Kidney epithelial cell (primary cell): ENCODE measurements at regions not wholly inside any gene's neighbourhood (a gene's known extent, or its start where the extent isn't known, plus 50 kb on each side); places are given as distances from the start of the nearest gene placed in this dataset.
"Not testable (repeated sequence)": the region's sequence is repeated elsewhere in the genome, so short reads cannot be mapped to it uniquely, and the experiment has no call there.

ENCODE experiments used
- DNase-seq: peaks from one replicate; pipeline ENCODE4 v3.0.0-alpha.2; 2010; ENCODE audit warnings: low read depth
- H3K27me3 ChIP-seq: 2 replicates; pipeline ENCODE4 v1.6.0; 2011; ENCODE audit warnings: low read length; ENCODE audit not compliant: control insufficient read depth, insufficient read depth
- H3K36me3 ChIP-seq: 2 replicates; pipeline ENCODE4 v1.5.1; 2011; ENCODE audit warnings: low read length; ENCODE audit not compliant: control insufficient read depth, insufficient read depth
- H3K4me3 ChIP-seq: 2 replicates; pipeline ENCODE4 v1.5.1; 2011; ENCODE audit warnings: low read depth, mild to moderate bottlenecking, control low read depth, low read length
- TF ChIP-seq, protein P1 (sequence below): IDR thresholded peaks from 2 replicates; pipeline ENCODE4 v1.5.1; 2011; ENCODE audit warnings: mild to moderate bottlenecking, moderate library complexity, low read length, control low read depth, inconsistent platforms; ENCODE audit not compliant: insufficient read depth, poor library complexity, severe bottlenecking

DNA sequence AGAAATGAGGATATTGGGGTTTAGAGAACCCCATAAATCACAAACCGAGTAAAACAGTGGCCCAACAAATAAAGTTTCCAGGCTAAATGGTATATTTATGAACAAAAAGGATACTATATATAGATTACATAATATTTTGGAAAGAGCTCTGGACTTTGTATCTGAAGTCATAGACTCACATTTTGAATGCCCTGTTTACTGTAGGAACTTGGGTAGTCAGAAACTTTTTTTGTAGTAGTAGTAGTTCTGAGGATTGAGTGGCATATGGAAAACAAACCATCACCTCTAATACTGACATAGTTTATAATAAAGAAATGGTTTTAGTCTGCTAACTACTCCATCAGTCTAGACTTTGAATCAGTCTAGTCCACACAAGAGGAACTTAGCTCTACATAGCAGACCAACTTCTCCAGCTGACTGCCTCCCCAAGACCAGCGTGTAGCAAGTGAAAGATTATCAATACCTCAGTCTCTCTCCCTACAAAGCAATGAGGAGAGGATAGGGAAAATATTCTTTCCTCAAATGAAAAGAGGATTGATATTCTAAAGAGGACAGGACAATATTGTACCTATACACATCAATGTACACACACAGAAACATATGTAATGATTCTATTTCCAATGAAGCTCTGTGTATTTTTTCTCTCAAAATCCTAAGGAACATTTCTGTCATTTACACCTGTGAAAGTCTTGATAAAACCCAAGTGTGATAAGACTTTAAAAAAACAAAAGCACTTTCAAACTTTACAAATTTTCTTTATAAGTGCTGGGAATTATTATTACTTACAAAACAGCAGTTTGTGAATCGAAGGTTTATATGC is 184.9 kb upstream of the MAP2 start:
- Histone ChIP-seq H3K4me3 (no peak overlapping the region), H3K27me3 (no peaks in the 10 kb centered on the region), H3K36me3 (no peaks in the 10 kb centered on the region)
- DNase-seq, result no peak
- TF ChIP-seq, protein P1, sequence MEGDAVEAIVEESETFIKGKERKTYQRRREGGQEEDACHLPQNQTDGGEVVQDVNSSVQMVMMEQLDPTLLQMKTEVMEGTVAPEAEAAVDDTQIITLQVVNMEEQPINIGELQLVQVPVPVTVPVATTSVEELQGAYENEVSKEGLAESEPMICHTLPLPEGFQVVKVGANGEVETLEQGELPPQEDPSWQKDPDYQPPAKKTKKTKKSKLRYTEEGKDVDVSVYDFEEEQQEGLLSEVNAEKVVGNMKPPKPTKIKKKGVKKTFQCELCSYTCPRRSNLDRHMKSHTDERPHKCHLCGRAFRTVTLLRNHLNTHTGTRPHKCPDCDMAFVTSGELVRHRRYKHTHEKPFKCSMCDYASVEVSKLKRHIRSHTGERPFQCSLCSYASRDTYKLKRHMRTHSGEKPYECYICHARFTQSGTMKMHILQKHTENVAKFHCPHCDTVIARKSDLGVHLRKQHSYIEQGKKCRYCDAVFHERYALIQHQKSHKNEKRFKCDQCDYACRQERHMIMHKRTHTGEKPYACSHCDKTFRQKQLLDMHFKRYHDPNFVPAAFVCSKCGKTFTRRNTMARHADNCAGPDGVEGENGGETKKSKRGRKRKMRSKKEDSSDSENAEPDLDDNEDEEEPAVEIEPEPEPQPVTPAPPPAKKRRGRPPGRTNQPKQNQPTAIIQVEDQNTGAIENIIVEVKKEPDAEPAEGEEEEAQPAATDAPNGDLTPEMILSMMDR, result no peak

DNA sequence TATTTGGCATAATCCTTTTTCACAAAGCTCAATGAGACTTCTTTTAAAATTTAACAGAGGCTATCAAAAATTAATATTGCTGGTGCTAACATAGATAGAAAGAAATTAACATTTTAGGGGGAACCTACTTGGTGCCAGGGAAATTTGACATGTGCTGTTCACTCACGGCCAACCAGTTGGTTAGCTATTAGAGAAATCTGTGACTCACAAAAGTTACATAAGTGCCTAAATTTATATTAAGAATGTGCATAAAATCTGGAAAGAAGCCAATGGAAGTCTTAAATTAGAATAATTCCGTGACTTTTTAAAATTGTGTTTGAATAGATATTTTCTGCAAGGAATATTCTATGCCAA is 184.3 kb upstream of the MAP2 start:
- no peaks in the 10 kb centered on the region for H3K36me3 ChIP-seq
- H3K27me3 ChIP-seq, result no peaks in the 10 kb centered on the region
- DNase-seq, result no peak
- no peak overlapping the region for H3K4me3 ChIP-seq
- TF ChIP-seq, protein P1, result no peak

DNA sequence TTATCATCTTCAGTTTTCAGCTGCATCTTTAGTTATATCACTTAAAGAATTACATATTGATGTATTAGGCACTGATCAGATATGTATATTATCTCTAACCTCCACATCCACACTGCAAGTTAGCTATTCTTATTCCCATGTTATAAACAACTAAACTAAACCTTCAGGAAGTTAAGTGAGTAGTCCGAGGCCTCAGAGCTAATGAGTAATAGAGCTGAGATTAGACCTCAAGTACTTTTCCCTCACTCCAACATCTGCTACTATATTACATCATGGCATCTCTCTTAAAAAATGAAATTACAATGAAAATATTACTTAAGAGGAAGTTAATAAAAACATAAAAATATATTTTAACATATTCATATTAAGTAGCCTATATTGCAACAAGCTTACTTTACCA is 183.6 kb upstream of the MAP2 start:
- Histone ChIP-seq H3K4me3 (no peak overlapping the region), H3K36me3 (no peaks in the 10 kb centered on the region), H3K27me3 (no peaks in the 10 kb centered on the region)
- DNase-seq, result no peak
- TF ChIP-seq, protein P1, result no peak

DNA sequence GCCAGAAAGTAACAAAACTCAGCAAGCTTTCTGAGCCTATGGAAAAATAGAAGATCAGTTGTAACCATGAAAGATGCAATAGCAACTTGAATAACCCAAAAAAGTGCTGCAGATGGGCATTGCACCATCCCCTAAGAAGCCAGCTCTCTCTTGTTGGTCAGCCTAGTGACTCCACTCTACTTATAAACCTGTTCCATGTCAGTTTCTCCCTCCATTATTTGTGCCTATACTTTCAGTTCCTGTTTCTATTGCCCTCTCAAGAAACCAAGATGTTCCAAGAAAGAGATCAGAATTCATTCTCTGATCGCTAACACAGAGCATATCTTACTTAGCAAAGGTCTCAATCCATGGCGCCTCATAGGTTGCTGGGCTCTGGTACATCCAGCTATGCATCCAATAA is 170.3 kb upstream of the MAP2 start:
- DNase-seq, result no peak
- H3K4me3 ChIP-seq, result no peak overlapping the region
- TF ChIP-seq, protein P1, result no peak
- no peaks in the 10 kb centered on the region for H3K27me3 ChIP-seq
- H3K36me3 ChIP-seq, result no peaks in the 10 kb centered on the region

DNA sequence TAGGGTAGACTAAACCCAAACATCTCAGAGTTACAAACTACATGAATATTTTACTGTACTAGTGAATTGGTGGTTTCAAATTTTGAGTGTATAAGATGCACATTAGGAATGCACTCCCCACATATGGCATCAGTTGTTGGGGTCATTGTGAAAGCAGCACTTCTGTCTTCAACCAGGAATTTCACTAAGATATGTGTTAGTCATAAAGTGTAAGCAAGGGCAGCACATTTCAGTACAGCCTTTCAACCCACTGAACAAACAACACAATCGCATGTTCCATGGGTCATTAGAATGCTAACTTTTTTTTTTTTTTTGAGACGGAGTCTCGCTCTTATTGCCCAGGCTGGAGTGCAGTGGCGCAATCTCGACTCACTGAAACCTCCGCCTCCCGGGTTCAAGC is 164.1 kb upstream of the MAP2 start:
- DNase-seq, result no peak
- H3K27me3 ChIP-seq, result no peaks in the 10 kb centered on the region
- H3K4me3 ChIP-seq, result no peak overlapping the region
- TF ChIP-seq, protein P1, result no peak
- H3K36me3 ChIP-seq, result no peaks in the 10 kb centered on the region

DNA sequence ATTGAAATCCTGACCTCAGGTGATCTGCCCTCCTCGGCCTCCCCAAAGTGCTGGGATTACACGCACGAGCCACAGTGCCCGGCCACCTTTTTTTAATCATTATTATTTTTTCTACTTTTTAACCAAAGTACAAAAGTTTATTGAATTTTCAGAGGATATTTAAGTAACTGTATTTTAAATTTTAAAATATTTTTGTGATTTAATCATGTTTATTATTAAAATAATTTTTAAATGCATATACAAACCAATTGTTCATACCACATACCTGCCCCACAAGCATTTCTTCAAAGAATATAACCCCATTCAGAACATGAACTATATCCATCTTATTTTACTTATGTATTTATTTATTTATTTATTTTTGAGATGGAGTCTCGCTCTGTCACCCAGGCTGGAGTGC is 163.6 kb upstream of the MAP2 start:
- TF ChIP-seq, protein P1, result no peak
- H3K36me3 ChIP-seq, result no peaks in the 10 kb centered on the region
- no peak for DNase-seq
- H3K27me3 ChIP-seq, result no peaks in the 10 kb centered on the region
- no peak overlapping the region for H3K4me3 ChIP-seq

DNA sequence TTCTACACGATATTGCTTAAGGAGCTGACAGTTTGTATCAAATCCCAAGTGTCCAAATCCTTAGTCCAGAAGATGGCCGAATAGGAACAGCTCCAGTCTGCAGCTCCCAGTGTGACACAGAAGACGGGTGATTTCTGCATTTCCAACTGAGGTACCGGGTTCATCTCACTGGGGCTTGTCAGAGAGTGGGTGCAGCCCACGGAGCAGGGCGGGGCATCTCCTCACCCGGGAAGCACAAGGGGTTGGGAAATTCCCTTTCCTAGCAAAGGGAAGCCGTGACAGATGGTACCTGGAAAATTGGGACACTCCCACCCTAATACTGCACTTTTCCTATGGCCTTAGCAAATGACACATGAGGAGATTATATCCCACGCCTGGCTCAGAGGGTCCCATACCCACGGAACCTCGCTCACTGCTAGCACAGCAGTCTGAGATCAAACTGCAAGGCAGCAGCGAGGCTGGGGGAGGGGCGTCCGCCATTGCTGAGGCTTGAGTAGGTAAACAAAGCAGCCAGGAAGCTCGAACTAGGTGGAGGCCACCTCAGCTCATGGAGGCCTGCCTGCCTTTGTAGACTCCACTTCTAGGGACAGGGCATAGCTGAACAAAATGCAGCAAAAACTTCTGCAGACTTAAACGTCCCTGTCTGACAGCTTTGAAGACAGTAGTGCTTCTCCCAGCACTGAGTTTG is 162.3 kb upstream of the MAP2 start:
- not testable (repeated sequence) for DNase-seq, H3K4me3 ChIP-seq, H3K27me3 ChIP-seq, H3K36me3 ChIP-seq
